PFSK-1 (cell line): ENCODE measurements at regions not wholly inside any gene's neighbourhood (a gene's known extent, or its start where the extent isn't known, plus 50 kb on each side); places are given as distances from the start of the nearest gene placed in this dataset.

Source experiments
- SIN3A ChIP-seq: IDR thresholded peaks from 2 replicates; pipeline ENCODE4 v1.6.1; 2012; ENCODE audit warnings: mild to moderate bottlenecking, low read length, moderate library complexity, borderline replicate concordance; ENCODE audit not compliant: insufficient read depth
- TAF1 ChIP-seq: IDR thresholded peaks from 2 replicates; pipeline ENCODE4 v1.6.1; 2012; ENCODE audit warnings: low read length, control low read depth, borderline replicate concordance; ENCODE audit not compliant: insufficient read depth
- TF ChIP-seq, protein P1 (sequence below), 2 experiments: IDR thresholded peaks; 2 replicates each; pipeline versions ENCODE4 v1.6.1 to v1.8.0; 2011 to 2012; ENCODE audit warnings: low read depth in 2 of 2, low read length in 2 of 2, control low read depth in 1 of 2, inconsistent platforms in 1 of 2, mild to moderate bottlenecking in 1 of 2, moderate library complexity in 1 of 2; ENCODE audit not compliant: insufficient read depth in 1 of 2

DNA sequence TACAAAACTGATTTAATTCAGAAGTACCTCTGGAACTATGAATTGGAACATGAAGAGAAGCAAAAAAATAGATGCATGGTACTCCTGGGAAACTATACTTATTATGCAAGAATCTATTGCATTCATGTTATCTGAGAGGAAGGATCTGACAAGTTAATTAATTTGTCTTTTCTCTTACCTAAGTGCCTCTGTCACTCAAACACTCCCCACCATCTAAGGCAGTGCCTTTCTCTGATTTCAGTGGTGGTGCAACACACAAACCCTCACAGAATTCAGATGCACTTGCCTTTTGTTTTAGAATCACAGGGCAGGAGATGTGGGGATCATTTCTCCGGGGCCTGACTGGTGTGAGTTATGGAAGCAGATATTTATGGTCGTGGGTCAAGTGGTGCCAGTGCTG is 52.5 kb upstream of the C9orf72 start:
- TF ChIP-seq SIN3A (no peak), TAF1 (no peak)
- TF ChIP-seq, protein P1, sequence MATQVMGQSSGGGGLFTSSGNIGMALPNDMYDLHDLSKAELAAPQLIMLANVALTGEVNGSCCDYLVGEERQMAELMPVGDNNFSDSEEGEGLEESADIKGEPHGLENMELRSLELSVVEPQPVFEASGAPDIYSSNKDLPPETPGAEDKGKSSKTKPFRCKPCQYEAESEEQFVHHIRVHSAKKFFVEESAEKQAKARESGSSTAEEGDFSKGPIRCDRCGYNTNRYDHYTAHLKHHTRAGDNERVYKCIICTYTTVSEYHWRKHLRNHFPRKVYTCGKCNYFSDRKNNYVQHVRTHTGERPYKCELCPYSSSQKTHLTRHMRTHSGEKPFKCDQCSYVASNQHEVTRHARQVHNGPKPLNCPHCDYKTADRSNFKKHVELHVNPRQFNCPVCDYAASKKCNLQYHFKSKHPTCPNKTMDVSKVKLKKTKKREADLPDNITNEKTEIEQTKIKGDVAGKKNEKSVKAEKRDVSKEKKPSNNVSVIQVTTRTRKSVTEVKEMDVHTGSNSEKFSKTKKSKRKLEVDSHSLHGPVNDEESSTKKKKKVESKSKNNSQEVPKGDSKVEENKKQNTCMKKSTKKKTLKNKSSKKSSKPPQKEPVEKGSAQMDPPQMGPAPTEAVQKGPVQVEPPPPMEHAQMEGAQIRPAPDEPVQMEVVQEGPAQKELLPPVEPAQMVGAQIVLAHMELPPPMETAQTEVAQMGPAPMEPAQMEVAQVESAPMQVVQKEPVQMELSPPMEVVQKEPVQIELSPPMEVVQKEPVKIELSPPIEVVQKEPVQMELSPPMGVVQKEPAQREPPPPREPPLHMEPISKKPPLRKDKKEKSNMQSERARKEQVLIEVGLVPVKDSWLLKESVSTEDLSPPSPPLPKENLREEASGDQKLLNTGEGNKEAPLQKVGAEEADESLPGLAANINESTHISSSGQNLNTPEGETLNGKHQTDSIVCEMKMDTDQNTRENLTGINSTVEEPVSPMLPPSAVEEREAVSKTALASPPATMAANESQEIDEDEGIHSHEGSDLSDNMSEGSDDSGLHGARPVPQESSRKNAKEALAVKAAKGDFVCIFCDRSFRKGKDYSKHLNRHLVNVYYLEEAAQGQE (IDR thresholded peaks at IDR 0.05; ENCODE audit: insufficient read depth in 1 of 2, low read depth in 2 of 2, low read length in 2 of 2) = no peak
